ENCODE measurements at regions not wholly inside any gene's neighbourhood (a gene's known extent, or its start where the extent isn't known, plus 50 kb on each side); places are given as distances from the start of the nearest gene placed in this dataset.

- Histone ChIP-seq H3K4me1 (ENCODE audit: low read depth) (no peaks in the 10 kb centered on the region), H3K9me3 (no peaks in the 10 kb centered on the region), H3K36me3 (ENCODE audit: low read depth) (no peaks in the 10 kb centered on the region), H3K4me3 (no peak overlapping the region)
- ATAC-seq (no peak), DNase-seq (peak in 1 of 3 donors; percentile 7)
- intact Hi-C loops (cut with DNase I, micrococcal nuclease), result no loop called here
- TF ChIP-seq CTCF (IDR thresholded peaks at IDR 0.05), result no peak
These were observed 656.0 kb upstream of the ID4 start for GRCh38 chr6:19181211-19181610.

- ATAC-seq (no peak), DNase-seq (no peak)
- TF ChIP-seq CTCF (IDR thresholded peaks at IDR 0.05), result no peak
- Histone ChIP-seq H3K4me3 (no peak overlapping the region), H3K36me3 (ENCODE audit: low read depth) (no peaks in the 10 kb centered on the region), H3K9me3 (peaks cover 3% of the 10 kb centered on the region), H3K4me1 (ENCODE audit: low read depth) (no peaks in the 10 kb centered on the region)
- intact Hi-C loops (cut with DNase I, micrococcal nuclease), result no loop called here
These were observed 643.5 kb upstream of the ID4 start for GRCh38 chr6:19193624-19194023.

DNA sequence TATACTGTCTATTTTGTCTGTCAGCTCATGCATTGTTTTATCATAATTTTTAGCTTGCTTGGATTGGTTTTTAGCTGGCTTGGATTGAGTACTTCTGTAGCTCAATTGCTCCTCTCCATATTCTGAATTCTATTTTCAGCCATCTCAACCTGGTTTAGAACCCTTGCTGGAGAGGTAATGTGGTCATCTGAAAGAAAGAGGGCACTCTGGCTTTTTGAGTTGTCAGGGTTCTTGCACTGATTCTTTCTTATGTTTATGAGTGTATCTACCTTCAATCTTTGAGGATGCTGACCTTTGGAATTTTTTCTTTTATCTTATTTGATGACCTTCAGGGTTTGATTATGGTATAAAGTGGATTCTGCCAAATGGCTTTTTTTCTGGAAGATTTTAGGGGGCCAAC, 632.7 kb upstream of the ID4 start:
- ATAC-seq (no peak), DNase-seq (no peak)
- intact Hi-C loops (cut with DNase I, micrococcal nuclease), result no loop called here
- Histone ChIP-seq H3K9me3 (no peaks in the 10 kb centered on the region), H3K4me3 (no peak overlapping the region), H3K4me1 (ENCODE audit: low read depth) (no peaks in the 10 kb centered on the region), H3K36me3 (ENCODE audit: low read depth) (no peaks in the 10 kb centered on the region)
- no peak for TF ChIP-seq CTCF (IDR thresholded peaks at IDR 0.05)

DNA sequence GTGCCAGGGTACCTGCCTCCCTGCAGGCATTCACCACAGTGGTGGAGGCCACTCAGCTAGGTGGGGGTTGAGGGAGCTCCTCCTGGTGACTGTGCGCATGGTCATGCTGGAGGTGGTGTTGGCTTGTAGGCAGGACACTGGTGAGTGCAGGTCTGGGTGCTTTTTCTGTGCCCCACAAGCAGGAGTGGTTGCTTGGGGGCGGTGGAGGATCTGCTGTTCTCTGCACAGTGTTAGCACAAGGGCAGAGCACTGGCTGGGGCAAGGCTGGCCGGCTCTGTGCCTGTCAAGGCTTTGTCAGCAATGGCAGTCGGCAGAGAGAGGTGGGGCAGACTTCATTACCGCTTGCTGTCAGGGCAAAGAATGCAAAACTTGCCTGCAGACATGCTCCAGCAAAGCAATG, 632.1 kb upstream of the ID4 start:
- ATAC-seq (no peak), DNase-seq (no peak)
- no peak overlapping the region for H3K4me3 ChIP-seq
- intact Hi-C loops (cut with DNase I, micrococcal nuclease), result no loop called here
- no peaks in the 10 kb centered on the region for H3K4me1 ChIP-seq (ENCODE audit: low read depth)
- H3K9me3 ChIP-seq, result no peaks in the 10 kb centered on the region
- no peak for TF ChIP-seq CTCF (IDR thresholded peaks at IDR 0.05)
- H3K36me3 ChIP-seq (ENCODE audit: low read depth), result no peaks in the 10 kb centered on the region

DNA sequence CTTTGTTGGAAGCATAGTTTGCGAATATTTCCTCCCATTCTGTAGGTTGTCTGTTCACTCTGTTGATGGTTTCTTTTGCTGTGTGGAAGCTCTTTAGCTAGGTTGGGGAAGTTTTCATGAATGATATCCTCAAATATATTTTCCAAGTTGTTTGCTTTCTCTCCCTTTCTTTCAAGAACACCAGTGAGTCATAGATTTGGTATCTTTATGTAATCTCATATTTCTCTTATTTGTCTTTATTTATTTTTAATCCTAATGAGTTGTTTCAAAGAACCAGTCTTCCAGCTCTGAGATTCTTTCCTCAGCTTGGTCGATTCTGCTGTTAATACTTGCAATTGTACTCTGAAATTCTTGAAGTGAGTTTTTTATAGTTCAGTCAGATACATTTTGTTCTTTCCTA, 628.0 kb upstream of the ID4 start:
- Histone ChIP-seq H3K36me3 (ENCODE audit: low read depth) (no peaks in the 10 kb centered on the region), H3K4me1 (ENCODE audit: low read depth) (no peaks in the 10 kb centered on the region), H3K4me3 (no peak overlapping the region), H3K9me3 (no peaks in the 10 kb centered on the region)
- TF ChIP-seq CTCF (IDR thresholded peaks at IDR 0.05), result no peak
- DNase-seq (no peak), ATAC-seq (no peak)
- intact Hi-C loops (cut with DNase I, micrococcal nuclease), result no loop called here

DNA sequence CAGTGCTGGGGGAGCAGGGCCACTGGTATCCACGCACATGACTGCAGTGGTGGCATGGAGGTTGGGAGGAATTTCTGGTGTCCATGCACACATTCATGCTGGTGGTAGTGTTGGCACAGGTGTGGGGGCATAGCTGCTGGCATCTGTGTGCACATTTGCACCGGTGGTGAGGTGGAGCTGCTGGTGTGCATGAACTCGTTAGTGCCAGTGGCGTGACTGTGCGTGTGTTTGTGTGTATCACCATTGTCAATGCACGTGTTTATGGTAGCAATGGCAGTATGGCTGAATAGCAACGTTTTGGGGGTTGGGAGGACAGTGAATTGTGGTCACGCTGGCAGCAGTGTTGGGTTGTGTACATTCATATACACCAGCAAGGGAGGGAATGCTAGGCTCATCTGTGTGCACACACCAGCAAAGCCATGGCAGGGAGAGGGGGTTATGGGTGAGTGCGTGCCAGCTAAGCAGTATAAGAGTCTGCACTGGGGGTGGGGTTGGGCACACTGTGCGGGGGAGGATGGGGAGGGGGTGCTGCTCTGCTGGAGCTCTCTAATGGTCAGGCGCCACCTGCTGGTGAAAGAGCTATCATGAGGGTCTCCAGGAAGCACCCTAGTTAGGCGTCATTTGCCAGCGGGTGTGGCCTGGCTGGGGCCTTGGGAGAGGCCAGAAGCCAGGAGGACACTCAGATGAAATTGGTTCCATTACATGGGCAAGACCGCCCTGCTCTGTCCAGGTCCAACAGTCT, 626.1 kb upstream of the ID4 start:
- no peaks in the 10 kb centered on the region for H3K4me1 ChIP-seq (ENCODE audit: low read depth)
- ATAC-seq, result no peak
- no peak for DNase-seq

More for the DNA sequence above, 626.1 kb upstream of the ID4 start:
- intact Hi-C loops (cut with DNase I, micrococcal nuclease), result no loop called here
- Histone ChIP-seq H3K9me3 (no peaks in the 10 kb centered on the region), H3K4me3 (no peak overlapping the region), H3K36me3 (ENCODE audit: low read depth) (no peaks in the 10 kb centered on the region)
- TF ChIP-seq CTCF (IDR thresholded peaks at IDR 0.05), result no peak
